CD8-positive, alpha-beta memory T cell (primary cell): ENCODE measurements at regions not wholly inside any gene's neighbourhood (a gene's known extent, or its start where the extent isn't known, plus 50 kb on each side); places are given as distances from the start of the nearest gene placed in this dataset.

Experiments
- CTCF ChIA-PET: fragments of 350-600 bp; sonication (Branson Sonifier 250); formaldehyde crosslinking; loops from one replicate; lab custom pipeline; 2021; ENCODE audit warnings: antibody characterized with exemption; lab: Charles Lee
- POLR2A ChIA-PET: fragments of 350-600 bp; sonication (Branson Sonifier 250); formaldehyde crosslinking; loops from one replicate; lab custom pipeline; 2021; ENCODE audit warnings: antibody characterized with exemption; lab: Charles Lee
- DNase-seq, 5 donors: peaks; one replicate each; pipeline versions ENCODE4 v3.0.0 to v3.0.0-alpha.2; 2020 to 2022; ENCODE audit warnings: mixed read lengths in 1 of 5
- H3K27ac ChIP-seq: one replicate; pipeline ENCODE4 v1.7.0; 2013; ENCODE audit warnings: low read depth, mild to moderate bottlenecking, low read length, moderate library complexity
- H3K27me3 ChIP-seq: 2 replicates; pipeline ENCODE4 v1.7.0; 2013; ENCODE audit warnings: low read length, mild to moderate bottlenecking; ENCODE audit not compliant: insufficient read depth, poor library complexity, severe bottlenecking
- H3K36me3 ChIP-seq: 2 replicates; pipeline ENCODE4 v1.7.0; 2013; ENCODE audit warnings: mild to moderate bottlenecking, low read length, moderate library complexity; ENCODE audit not compliant: insufficient read depth
- H3K4me1 ChIP-seq: 2 replicates; pipeline ENCODE4 v1.7.0; 2013; ENCODE audit warnings: mild to moderate bottlenecking, low read length, moderate library complexity; ENCODE audit not compliant: insufficient read depth
- H3K4me3 ChIP-seq: 2 replicates; pipeline ENCODE4 v1.7.0; 2013; ENCODE audit warnings: mild to moderate bottlenecking, low read length
- H3K9me3 ChIP-seq: 2 replicates; pipeline ENCODE4 v1.7.0; 2013; ENCODE audit warnings: mild to moderate bottlenecking, low read length
- H3K27ac Mint-ChIP-seq, 8 donors: one replicate each; pipeline ENCODE4 v1.8.0; 2020 to 2021; ENCODE audit warnings: mixed read lengths in 8 of 8, mild to moderate bottlenecking in 6 of 8, inconsistent platforms in 3 of 8, moderate library complexity in 3 of 8
- H3K27me3 Mint-ChIP-seq, 2 donors: one replicate each; pipeline ENCODE4 v1.8.0; 2020 to 2021; ENCODE audit warnings: mixed read lengths in 2 of 2, mild to moderate bottlenecking in 1 of 2, moderate library complexity in 1 of 2
- H3K36me3 Mint-ChIP-seq, 3 donors: one replicate each; pipeline ENCODE4 v1.8.0; 2020 to 2021; ENCODE audit warnings: mixed read lengths in 3 of 3, inconsistent platforms in 1 of 3, mild to moderate bottlenecking in 1 of 3
- H3K4me1 Mint-ChIP-seq, 3 donors: one replicate each; pipeline ENCODE4 v1.8.0; 2020 to 2021; ENCODE audit warnings: mixed read lengths in 3 of 3, inconsistent platforms in 1 of 3, mild to moderate bottlenecking in 1 of 3
- H3K4me3 Mint-ChIP-seq, 7 donors: one replicate each; pipeline ENCODE4 v1.8.0; 2020 to 2021; ENCODE audit warnings: mixed read lengths in 7 of 7, mild to moderate bottlenecking in 6 of 7, moderate library complexity in 4 of 7, inconsistent platforms in 2 of 7
- H3K9me3 Mint-ChIP-seq, 5 donors: one replicate each; pipeline ENCODE4 v1.8.0; 2020 to 2022; ENCODE audit warnings: mixed read lengths in 5 of 5, mild to moderate bottlenecking in 3 of 5, moderate library complexity in 2 of 5, inconsistent platforms in 1 of 5

DNA sequence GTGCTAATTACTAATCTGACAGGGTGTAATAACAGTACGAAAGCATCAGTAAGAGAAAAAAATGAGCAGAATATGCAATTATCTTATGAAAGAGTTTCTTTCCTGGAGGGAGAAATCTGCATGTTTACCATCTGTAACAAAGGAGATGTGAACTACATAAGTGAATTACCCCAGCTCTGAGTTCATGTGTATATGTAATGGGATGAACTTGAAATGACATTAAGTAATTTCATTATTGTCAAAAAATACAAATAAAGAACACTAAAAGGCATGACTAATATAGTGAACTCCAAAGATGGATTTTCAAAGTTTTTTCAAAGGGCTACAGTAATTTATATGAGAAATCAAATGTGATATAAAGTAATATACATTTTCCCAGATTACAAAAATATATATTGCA is 944.0 kb downstream of the MAT2B start:
- ChIA-PET CTCF (no interaction called here), POLR2A (no interaction called here)
- no peak for DNase-seq
- no peaks in the 10 kb centered on the region for H3K4me1 Mint-ChIP-seq
- H3K27ac ChIP-seq, result no peak overlapping the region
- no peak overlapping the region for H3K27ac Mint-ChIP-seq
- no peaks in the 10 kb centered on the region for H3K36me3 ChIP-seq
- no peaks in the 10 kb centered on the region for H3K4me1 ChIP-seq
- H3K9me3 ChIP-seq, result no peaks in the 10 kb centered on the region
- no peaks in the 10 kb centered on the region for H3K36me3 Mint-ChIP-seq
- no peaks in the 10 kb centered on the region for H3K27me3 ChIP-seq
- H3K9me3 Mint-ChIP-seq, result peaks cover 0 to 27% (median 4%) of the 10 kb centered on the region in 5 donors
- no peak overlapping the region for H3K4me3 Mint-ChIP-seq
- H3K27me3 Mint-ChIP-seq, result no peaks in the 10 kb centered on the region
- H3K4me3 ChIP-seq, result no peak overlapping the region

DNA sequence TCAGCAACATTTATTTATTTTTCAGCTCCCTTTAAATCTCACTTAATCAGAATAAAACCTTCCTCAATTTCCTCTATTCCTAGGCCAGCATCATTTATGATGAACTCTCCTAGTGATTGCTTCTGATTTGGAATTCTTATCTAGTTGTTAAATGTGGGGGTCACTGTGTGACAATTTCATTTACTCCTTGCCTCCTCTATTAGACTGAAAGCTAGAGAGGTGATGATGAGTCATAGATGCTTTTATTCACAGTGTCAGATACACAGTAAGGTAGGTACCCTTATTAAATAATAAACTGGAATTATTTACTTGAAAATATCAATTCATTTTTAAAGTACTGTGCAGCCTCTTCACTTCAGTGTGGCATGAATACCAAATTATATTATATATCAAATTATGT is 960.6 kb downstream of the MAT2B start:
- H3K4me1 ChIP-seq, result no peaks in the 10 kb centered on the region
- no peak overlapping the region for H3K4me3 Mint-ChIP-seq
- no peaks in the 10 kb centered on the region for H3K27me3 ChIP-seq
- no peaks in the 10 kb centered on the region for H3K9me3 ChIP-seq
- POLR2A ChIA-PET, result no interaction called here
- no peak overlapping the region for H3K27ac ChIP-seq
- H3K4me1 Mint-ChIP-seq, result no peaks in the 10 kb centered on the region
- H3K4me3 ChIP-seq, result no peak overlapping the region
- no peak for DNase-seq
- CTCF ChIA-PET, result no interaction called here
- no peaks in the 10 kb centered on the region for H3K36me3 Mint-ChIP-seq
- H3K27me3 Mint-ChIP-seq, result no peaks in the 10 kb centered on the region
- H3K27ac Mint-ChIP-seq, result no peak overlapping the region
- H3K9me3 Mint-ChIP-seq, result peaks cover 0 to 19% (median 7%) of the 10 kb centered on the region in 5 donors
- H3K36me3 ChIP-seq, result no peaks in the 10 kb centered on the region

GRCh38 chr5:164470312-164470711 is 964.9 kb downstream of the MAT2B start:
- POLR2A ChIA-PET, result no interaction called here
- Mint-ChIP-seq H3K27ac (no peak overlapping the region), H3K4me1 (no peaks in the 10 kb centered on the region), H3K27me3 (no peaks in the 10 kb centered on the region), H3K9me3 (peaks cover 6 to 30% (median 7%) of the 10 kb centered on the region in 5 donors), H3K4me3 (no peak overlapping the region), H3K36me3 (no peaks in the 10 kb centered on the region)
- CTCF ChIA-PET, result no interaction called here
- Histone ChIP-seq H3K27me3 (no peaks in the 10 kb centered on the region), H3K36me3 (no peaks in the 10 kb centered on the region), H3K4me3 (no peak overlapping the region), H3K9me3 (no peaks in the 10 kb centered on the region), H3K4me1 (no peaks in the 10 kb centered on the region), H3K27ac (no peak overlapping the region)
- DNase-seq, result no peak

- no peaks in the 10 kb centered on the region for H3K9me3 ChIP-seq
- no peak overlapping the region for H3K4me3 ChIP-seq
- H3K27ac Mint-ChIP-seq, result no peak overlapping the region
- H3K4me1 ChIP-seq, result no peaks in the 10 kb centered on the region
- ChIA-PET CTCF (no interaction called here), POLR2A (no interaction called here)
- no peaks in the 10 kb centered on the region for H3K36me3 ChIP-seq
- DNase-seq, result no peak
- H3K4me1 Mint-ChIP-seq, result no peaks in the 10 kb centered on the region
- H3K4me3 Mint-ChIP-seq, result no peak overlapping the region
- peaks cover 4 to 41% (median 7%) of the 10 kb centered on the region in 5 donors for H3K9me3 Mint-ChIP-seq
- no peaks in the 10 kb centered on the region for H3K27me3 ChIP-seq
- no peaks in the 10 kb centered on the region for H3K36me3 Mint-ChIP-seq
- H3K27me3 Mint-ChIP-seq, result no peaks in the 10 kb centered on the region
- H3K27ac ChIP-seq, result no peak overlapping the region
These were observed 966.7 kb downstream of the MAT2B start for GRCh38 chr5:164472165-164472564.

- no peak for DNase-seq
- Mint-ChIP-seq H3K4me3 (no peak overlapping the region), H3K36me3 (no peaks in the 10 kb centered on the region), H3K27ac (no peak overlapping the region), H3K27me3 (no peaks in the 10 kb centered on the region), H3K9me3 (peaks cover 2 to 37% (median 8%) of the 10 kb centered on the region in 5 donors), H3K4me1 (no peaks in the 10 kb centered on the region)
- Histone ChIP-seq H3K36me3 (no peaks in the 10 kb centered on the region), H3K9me3 (no peaks in the 10 kb centered on the region), H3K27ac (no peak overlapping the region), H3K27me3 (no peaks in the 10 kb centered on the region), H3K4me3 (no peak overlapping the region), H3K4me1 (no peaks in the 10 kb centered on the region)
- CTCF ChIA-PET, result no interaction called here
- POLR2A ChIA-PET, result no interaction called here
These were observed 970.0 kb downstream of the MAT2B start for GRCh38 chr5:164475339-164475977.

DNA sequence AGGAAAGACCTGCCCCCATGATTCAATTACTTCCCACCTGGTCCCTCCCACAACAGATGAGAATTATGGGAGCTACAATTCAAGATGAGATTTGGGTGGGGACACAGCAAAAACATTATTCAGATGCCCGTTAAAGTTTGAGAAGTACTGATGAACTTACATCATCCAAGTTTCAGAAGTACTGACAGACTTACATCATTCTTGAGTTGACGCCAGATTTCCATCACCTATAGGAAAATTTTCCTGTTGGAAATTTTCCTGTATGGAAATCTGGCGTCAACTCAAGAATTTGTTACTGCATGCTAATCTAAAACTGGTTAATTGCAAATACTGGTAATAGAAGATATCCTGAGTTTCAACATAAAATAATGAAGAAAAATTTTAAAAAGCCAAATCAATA is 975.9 kb downstream of the MAT2B start:
- Histone ChIP-seq H3K9me3 (no peaks in the 10 kb centered on the region), H3K4me3 (no peak overlapping the region), H3K27me3 (no peaks in the 10 kb centered on the region), H3K27ac (no peak overlapping the region), H3K4me1 (no peaks in the 10 kb centered on the region), H3K36me3 (no peaks in the 10 kb centered on the region)
- CTCF ChIA-PET, result no interaction called here
- no peak overlapping the region for H3K4me3 Mint-ChIP-seq
- no peaks in the 10 kb centered on the region for H3K36me3 Mint-ChIP-seq
- no peaks in the 10 kb centered on the region for H3K27me3 Mint-ChIP-seq
- no peak overlapping the region for H3K27ac Mint-ChIP-seq
- peaks cover under 1 to 10% (median 3%) of the 10 kb centered on the region in 5 donors for H3K9me3 Mint-ChIP-seq
- POLR2A ChIA-PET, result no interaction called here
- H3K4me1 Mint-ChIP-seq, result no peaks in the 10 kb centered on the region
- no peak for DNase-seq

DNA sequence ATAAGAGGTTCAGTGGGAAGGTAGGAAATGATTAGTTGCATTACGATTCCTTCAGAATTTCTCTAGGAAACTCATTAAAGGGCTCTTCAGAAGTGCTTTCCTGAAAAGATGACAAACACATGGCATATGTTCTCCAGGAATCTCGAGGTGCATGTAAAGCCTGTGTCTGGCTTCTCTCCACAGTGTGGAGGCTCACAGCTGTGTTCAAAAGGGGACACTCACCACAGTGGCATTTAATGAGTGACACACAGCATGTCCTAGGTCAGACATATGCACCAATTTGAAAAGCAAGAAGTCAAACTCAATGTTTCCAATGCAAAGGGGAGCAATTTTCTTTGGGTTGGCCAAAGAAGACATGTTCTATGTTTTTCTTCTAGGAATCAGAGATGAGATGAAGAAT is 976.9 kb downstream of the MAT2B start:
- H3K4me1 Mint-ChIP-seq, result no peaks in the 10 kb centered on the region
- ChIA-PET POLR2A (no interaction called here), CTCF (no interaction called here)
- H3K9me3 Mint-ChIP-seq, result peaks cover 0 to 7% (median 2%) of the 10 kb centered on the region in 5 donors
- Histone ChIP-seq H3K4me3 (no peak overlapping the region), H3K27ac (no peak overlapping the region), H3K4me1 (no peaks in the 10 kb centered on the region), H3K9me3 (no peaks in the 10 kb centered on the region), H3K36me3 (no peaks in the 10 kb centered on the region), H3K27me3 (no peaks in the 10 kb centered on the region)
- H3K4me3 Mint-ChIP-seq, result no peak overlapping the region
- H3K27me3 Mint-ChIP-seq, result no peaks in the 10 kb centered on the region
- no peak overlapping the region for H3K27ac Mint-ChIP-seq
- no peak for DNase-seq
- no peaks in the 10 kb centered on the region for H3K36me3 Mint-ChIP-seq

DNA sequence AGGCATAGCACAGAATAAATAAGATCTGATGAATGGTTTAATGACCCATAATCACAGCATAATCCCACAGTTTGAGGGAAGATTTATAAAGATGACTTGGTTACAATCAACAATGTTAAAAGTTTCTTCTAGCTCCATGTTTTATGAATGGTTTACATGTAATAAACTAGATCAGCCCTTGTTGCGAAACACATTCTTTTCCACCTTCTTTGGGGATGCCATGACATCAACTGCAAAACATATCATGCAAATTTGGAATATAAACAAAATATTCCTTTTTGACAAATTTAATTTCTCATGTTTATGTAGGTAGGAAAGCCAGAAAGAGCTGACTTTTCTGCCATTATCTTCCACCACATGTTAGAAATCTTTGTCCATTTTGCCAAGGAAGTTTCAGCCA is 979.5 kb downstream of the MAT2B start:
- ChIA-PET POLR2A (no interaction called here), CTCF (no interaction called here)
- Mint-ChIP-seq H3K27ac (no peak overlapping the region), H3K9me3 (peaks cover 0 to 12% (median 3%) of the 10 kb centered on the region in 5 donors), H3K4me3 (no peak overlapping the region), H3K27me3 (no peaks in the 10 kb centered on the region), H3K4me1 (no peaks in the 10 kb centered on the region), H3K36me3 (no peaks in the 10 kb centered on the region)
- H3K27ac ChIP-seq, result no peak overlapping the region
- no peak for DNase-seq
- H3K4me3 ChIP-seq, result no peak overlapping the region
- H3K27me3 ChIP-seq, result no peaks in the 10 kb centered on the region
- H3K36me3 ChIP-seq, result no peaks in the 10 kb centered on the region
- no peaks in the 10 kb centered on the region for H3K9me3 ChIP-seq
- H3K4me1 ChIP-seq, result no peaks in the 10 kb centered on the region
